HEK293T (cell line): ENCODE measurements at regions not wholly inside any gene's neighbourhood (a gene's known extent, or its start where the extent isn't known, plus 50 kb on each side); places are given as distances from the start of the nearest gene placed in this dataset.

Experiments
- CTCF ChIA-PET: fragments of 350-600 bp; formaldehyde crosslinking; extraction: SDS; loops from one replicate; lab custom pipeline; 2021; ENCODE audit warnings: antibody characterized with exemption, inconsistent platforms; lab: Yijun Ruan, JAX
- POLR2A ChIA-PET: fragments of 350-600 bp; formaldehyde crosslinking; extraction: SDS; loops from one replicate; lab custom pipeline; 2020; ENCODE audit warnings: antibody characterized with exemption, inconsistent platforms; lab: Yijun Ruan, JAX
- DNase-seq: peaks from one replicate; pipeline ENCODE4 v3.0.0; 2012; ENCODE audit warnings: mixed read lengths; ENCODE audit errors: extremely low spot score
- ARNT ChIP-seq: fragments of 450-650 bp; IDR thresholded peaks from 2 replicates; pipeline ENCODE4 v1.6.1; 2017; ENCODE audit warnings: mild to moderate bottlenecking
- BHLHE40 ChIP-seq: fragments of 450-650 bp; IDR thresholded peaks from 2 replicates; pipeline ENCODE4 v1.6.1; 2016; ENCODE audit warnings: mild to moderate bottlenecking, moderate library complexity, borderline replicate concordance
- CTBP1 ChIP-seq: fragments of 450-650 bp; IDR thresholded peaks from 2 replicates; pipeline ENCODE4 v1.6.1; 2016; ENCODE audit warnings: borderline replicate concordance
- ELF4 ChIP-seq: fragments of 450-650 bp; IDR thresholded peaks from 2 replicates; pipeline ENCODE4 v1.6.1; 2017; ENCODE audit warnings: antibody characterized with exemption
- FOXA1 ChIP-seq: fragments of 450-650 bp; IDR thresholded peaks from 2 replicates; pipeline ENCODE4 v1.6.1; 2016; ENCODE audit warnings: mild to moderate bottlenecking
- FOXK2 ChIP-seq: fragments of 450-650 bp; IDR thresholded peaks from 2 replicates; pipeline ENCODE4 v1.6.1; 2016; ENCODE audit warnings: mild to moderate bottlenecking
- FOXM1 ChIP-seq: fragments of 450-650 bp; IDR thresholded peaks from 2 replicates; pipeline ENCODE4 v1.6.1; 2017; ENCODE audit warnings: mild to moderate bottlenecking, borderline replicate concordance
- HDGF ChIP-seq: fragments of 450-650 bp; IDR thresholded peaks from 2 replicates; pipeline ENCODE4 v1.6.1; 2017; ENCODE audit warnings: antibody characterized with exemption, borderline replicate concordance
- L3MBTL2 ChIP-seq: fragments of 450-650 bp; conservative IDR thresholded peaks from 2 replicates; pipeline ENCODE4 v1.6.1; 2016; ENCODE audit warnings: mild to moderate bottlenecking
- LEF1 ChIP-seq: fragments of 450-650 bp; IDR thresholded peaks from 2 replicates; pipeline ENCODE4 v1.6.1; 2017; ENCODE audit warnings: mild to moderate bottlenecking, borderline replicate concordance
- NFRKB ChIP-seq: fragments of 450-650 bp; IDR thresholded peaks from 2 replicates; pipeline ENCODE4 v1.6.1; 2016; ENCODE audit warnings: mild to moderate bottlenecking, moderate library complexity
- SP1 ChIP-seq: fragments of 450-650 bp; IDR thresholded peaks from 2 replicates; pipeline ENCODE4 v1.6.1; 2017
- SUZ12 ChIP-seq: fragments of 450-650 bp; IDR thresholded peaks from 2 replicates; pipeline ENCODE4 v1.6.1; 2016; ENCODE audit warnings: mild to moderate bottlenecking
- TARDBP ChIP-seq: fragments of 450-650 bp; IDR thresholded peaks from 2 replicates; pipeline ENCODE4 v1.6.1; 2016
- ZNF384 ChIP-seq: fragments of 450-650 bp; IDR thresholded peaks from 2 replicates; pipeline ENCODE4 v1.6.1; 2016
- TF ChIP-seq, protein P1 (sequence below): fragments of 450-650 bp; IDR thresholded peaks from 2 replicates; pipeline ENCODE4 v1.6.1; 2016

DNA sequence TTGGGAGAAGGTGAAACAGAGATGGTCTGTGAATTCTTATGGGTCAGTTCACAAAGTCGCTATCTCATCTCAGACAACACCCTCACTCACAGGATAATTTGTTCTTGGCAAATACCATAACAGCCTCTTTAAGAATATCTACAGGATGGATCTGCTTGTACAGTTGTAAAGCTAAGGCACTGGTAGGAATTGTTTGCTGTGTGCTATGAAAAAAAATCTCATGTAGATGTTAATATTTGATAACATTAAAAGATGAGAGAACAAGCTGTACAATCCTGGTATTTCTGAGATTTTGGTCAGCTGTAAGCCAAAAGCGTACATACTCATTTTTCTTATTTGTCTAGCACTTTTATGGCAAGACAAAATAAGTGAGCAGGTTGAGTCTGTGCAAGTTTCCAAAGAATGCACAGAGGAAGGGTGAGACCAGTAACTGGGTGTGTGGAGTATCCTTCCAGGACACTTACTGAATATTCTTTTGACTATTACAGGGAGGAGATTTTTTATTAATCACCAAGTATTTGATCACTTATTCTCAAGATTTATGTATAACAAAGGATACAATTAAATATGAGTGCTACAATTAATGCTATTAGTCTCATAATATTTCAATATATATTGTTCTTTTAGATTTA is 814.5 kb upstream of the MIR17HG start:
- DNase-seq: no peak
- ChIA-PET CTCF (no interaction called here), POLR2A (no interaction called here)
- no peak for TF ChIP-seq ELF4
- TF ChIP-seq ARNT: no peak
- TF ChIP-seq FOXM1: no peak
- no peak for TF ChIP-seq ZNF384
- TF ChIP-seq BHLHE40: no peak
- no peak for TF ChIP-seq HDGF
- TF ChIP-seq FOXK2: no peak
- no peak for TF ChIP-seq NFRKB
- TF ChIP-seq, protein P1, sequence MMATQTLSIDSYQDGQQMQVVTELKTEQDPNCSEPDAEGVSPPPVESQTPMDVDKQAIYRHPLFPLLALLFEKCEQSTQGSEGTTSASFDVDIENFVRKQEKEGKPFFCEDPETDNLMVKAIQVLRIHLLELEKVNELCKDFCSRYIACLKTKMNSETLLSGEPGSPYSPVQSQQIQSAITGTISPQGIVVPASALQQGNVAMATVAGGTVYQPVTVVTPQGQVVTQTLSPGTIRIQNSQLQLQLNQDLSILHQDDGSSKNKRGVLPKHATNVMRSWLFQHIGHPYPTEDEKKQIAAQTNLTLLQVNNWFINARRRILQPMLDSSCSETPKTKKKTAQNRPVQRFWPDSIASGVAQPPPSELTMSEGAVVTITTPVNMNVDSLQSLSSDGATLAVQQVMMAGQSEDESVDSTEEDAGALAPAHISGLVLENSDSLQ: no peak
- no peak for TF ChIP-seq CTBP1
- TF ChIP-seq TARDBP: no peak
- no peak for TF ChIP-seq LEF1
- no peak for TF ChIP-seq L3MBTL2
- TF ChIP-seq FOXA1: no peak
- no peak for TF ChIP-seq SP1

DNA sequence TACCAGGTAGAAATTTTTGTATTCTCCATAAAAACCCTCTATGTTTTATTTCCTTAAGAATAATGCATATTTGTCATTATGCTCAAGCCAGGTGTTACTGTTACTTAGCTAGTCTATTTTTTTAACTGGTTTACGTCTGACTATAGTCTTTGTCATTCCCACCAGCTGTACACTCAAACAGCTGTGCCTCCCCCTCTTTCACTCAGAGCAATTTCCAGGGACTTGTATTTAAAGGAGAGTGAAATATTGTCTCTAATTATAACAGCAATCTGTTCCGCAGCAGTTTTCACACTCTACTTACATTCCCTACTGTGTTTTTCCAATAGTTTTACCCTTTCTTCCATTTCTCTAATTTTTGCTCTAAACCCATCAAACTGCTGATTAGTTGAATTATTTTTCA is 813.6 kb upstream of the MIR17HG start:
- no peak for DNase-seq
- TF ChIP-seq BHLHE40: no peak
- no peak for TF ChIP-seq L3MBTL2
- TF ChIP-seq SUZ12: no peak
- TF ChIP-seq HDGF: no peak
- TF ChIP-seq TARDBP: no peak
- no peak for TF ChIP-seq NFRKB
- no peak for TF ChIP-seq ARNT
- no peak for TF ChIP-seq ZNF384
- TF ChIP-seq ELF4: no peak
- TF ChIP-seq FOXK2: no peak
- TF ChIP-seq, protein P1: no peak
- no peak for TF ChIP-seq SP1
- CTCF ChIA-PET: no interaction called here
- POLR2A ChIA-PET: no interaction called here

DNA sequence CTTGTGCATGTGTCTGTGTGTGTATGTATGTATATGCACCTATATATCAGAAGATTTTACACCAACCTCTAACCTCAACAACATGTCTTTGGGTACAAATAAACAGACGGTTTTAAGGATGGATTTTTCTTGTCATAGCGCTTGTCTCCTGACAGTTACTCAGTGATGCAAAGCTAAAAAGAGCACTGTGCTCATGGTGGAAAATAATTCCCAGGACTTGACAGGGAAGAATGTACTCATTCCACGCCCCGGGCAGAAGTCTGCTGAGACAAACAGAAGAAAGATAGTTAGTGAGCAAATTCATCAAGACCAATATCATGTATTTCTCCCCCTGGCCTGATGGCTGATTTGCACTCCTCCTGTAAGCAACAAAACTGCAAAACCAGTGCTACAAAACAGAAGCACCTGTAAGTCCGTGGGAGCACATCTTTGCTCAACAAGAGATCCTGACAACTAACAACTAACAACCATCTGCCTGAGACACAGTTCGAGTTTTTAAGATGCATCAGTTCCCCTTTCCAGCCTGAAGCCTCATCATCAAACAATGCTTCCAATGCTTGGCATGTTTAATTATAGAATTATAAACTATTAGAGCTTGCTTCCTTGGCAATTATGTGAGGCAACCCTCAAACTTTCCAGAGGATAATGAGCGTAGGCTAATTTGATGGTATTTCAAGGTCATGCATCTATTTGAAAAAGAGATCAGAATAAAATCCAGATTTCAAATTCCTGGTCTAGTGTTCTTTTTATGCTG is 812.7 kb upstream of the MIR17HG start:
- no peak for TF ChIP-seq FOXM1
- no peak for TF ChIP-seq TARDBP
- TF ChIP-seq BHLHE40: no peak
- TF ChIP-seq NFRKB: no peak
- no peak for TF ChIP-seq SP1
- TF ChIP-seq ZNF384: no peak
- TF ChIP-seq ARNT: no peak
- no peak for TF ChIP-seq SUZ12
- no peak for TF ChIP-seq FOXA1
- TF ChIP-seq CTBP1: no peak
- no peak for TF ChIP-seq LEF1
- no peak for TF ChIP-seq FOXK2
- no peak for TF ChIP-seq ELF4
- no peak for TF ChIP-seq HDGF
- no peak for TF ChIP-seq L3MBTL2
- TF ChIP-seq, protein P1: no peak
- ChIA-PET POLR2A (no interaction called here), CTCF (no interaction called here)
- no peak for DNase-seq

DNA sequence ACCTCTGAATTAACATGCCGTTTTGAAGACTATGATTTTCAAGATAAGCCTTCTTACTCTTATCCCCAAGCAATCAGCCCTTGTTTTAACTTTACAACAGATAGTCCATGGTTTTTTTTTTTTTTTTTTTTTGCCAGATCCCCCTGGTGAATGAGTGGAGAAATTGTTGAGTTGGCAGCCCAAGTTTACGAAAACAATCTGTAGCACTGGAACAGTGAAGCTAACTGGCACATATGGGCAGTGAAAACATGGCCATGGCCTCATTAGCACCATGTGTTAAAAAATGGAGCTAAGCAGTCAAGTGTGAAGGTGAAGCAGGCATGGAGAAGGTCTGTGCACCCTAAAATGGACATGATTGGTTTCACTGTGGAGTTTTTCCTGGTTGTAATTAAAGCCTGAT is 812.1 kb upstream of the MIR17HG start:
- POLR2A ChIA-PET: no interaction called here
- TF ChIP-seq ARNT (no peak), NFRKB (no peak), LEF1 (no peak), SP1 (no peak), SUZ12 (no peak), TARDBP (no peak), FOXK2 (no peak), FOXM1 (no peak), ELF4 (no peak), L3MBTL2 (no peak), FOXA1 (no peak), ZNF384 (no peak), CTBP1 (no peak), HDGF (no peak), BHLHE40 (no peak)
- TF ChIP-seq, protein P1: no peak
- CTCF ChIA-PET: interaction anchor here (0.6 kb wide), 1 partner anchor 498 kb away, joined by 4 read pairs; no protein-coding TSS in a partner anchor
- no peak for DNase-seq

DNA sequence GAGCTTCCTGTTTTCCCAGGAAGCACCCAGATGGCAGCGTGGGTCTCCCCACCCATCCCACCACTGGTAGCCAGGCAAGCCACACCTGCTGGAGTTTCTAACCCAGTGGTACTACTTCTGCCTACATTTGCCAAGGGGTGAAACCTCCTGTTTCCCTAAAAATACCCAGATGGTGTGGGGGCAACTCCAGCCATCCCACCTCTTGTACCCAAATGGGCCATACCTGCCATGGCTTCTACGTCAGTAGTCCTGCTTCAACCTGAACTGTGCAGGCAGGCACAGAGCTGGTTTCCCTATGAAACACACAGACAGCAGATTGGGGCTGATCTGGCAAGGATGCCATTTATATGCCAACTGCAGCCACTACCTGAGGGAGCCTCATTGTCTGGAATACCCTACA is 809.4 kb upstream of the MIR17HG start:
- POLR2A ChIA-PET: no interaction called here
- TF ChIP-seq SUZ12 (no peak), SP1 (no peak), CTBP1 (no peak), BHLHE40 (no peak), NFRKB (no peak), ELF4 (no peak), ARNT (no peak), TARDBP (no peak)
- TF ChIP-seq, protein P1: no peak
- CTCF ChIA-PET: no interaction called here

More for the DNA sequence above, 809.4 kb upstream of the MIR17HG start:
- DNase-seq: no peak
